ENCODE measurements at regions not wholly inside any gene's neighbourhood (a gene's known extent, or its start where the extent isn't known, plus 50 kb on each side); places are given as distances from the start of the nearest gene placed in this dataset.

DNA sequence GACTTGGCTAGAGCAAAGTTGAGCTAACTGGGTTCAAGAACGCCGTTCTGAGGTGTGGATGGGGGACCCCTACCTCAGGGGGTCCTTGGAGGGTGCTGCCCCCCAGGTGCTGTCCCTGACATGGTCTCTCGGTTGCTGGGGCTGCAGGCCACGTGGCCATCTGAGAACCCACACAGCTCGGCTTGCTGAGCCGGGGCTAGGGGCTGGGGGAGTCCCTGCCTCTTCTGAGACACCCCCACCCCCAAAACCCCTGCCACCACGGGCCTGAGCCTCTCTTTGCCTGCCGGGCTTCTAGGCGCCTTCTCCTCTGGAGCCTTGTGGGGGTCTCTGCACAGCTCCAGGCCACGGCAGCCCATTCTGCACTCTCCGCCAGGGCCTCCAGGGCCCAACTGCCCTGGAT lies 52.0 kb upstream of the LAMA1 start:
- TF ChIP-seq CTCF (IDR thresholded peaks at IDR 0.05; ENCODE audit: poor library complexity), result no peak
- TF ChIP-seq EZH2phosphoT487 (IDR thresholded peaks at IDR 0.05; ENCODE audit: low read depth, severe bottlenecking, unreplicated experiment), result no peak

All from hepatocyte (in vitro differentiated cells).